DMS153 treated with DMSO at 0.1 percent for 48 hours (cell line): ENCODE measurements at regions not wholly inside any gene's neighbourhood (a gene's known extent, or its start where the extent isn't known, plus 50 kb on each side); places are given as distances from the start of the nearest gene placed in this dataset.

ENCODE experiments used
- DNase-seq: peaks from one replicate; lab custom pipeline; 2025; ENCODE audit not compliant: unreplicated experiment; lab: John Stamatoyannopoulos, UW

DNA sequence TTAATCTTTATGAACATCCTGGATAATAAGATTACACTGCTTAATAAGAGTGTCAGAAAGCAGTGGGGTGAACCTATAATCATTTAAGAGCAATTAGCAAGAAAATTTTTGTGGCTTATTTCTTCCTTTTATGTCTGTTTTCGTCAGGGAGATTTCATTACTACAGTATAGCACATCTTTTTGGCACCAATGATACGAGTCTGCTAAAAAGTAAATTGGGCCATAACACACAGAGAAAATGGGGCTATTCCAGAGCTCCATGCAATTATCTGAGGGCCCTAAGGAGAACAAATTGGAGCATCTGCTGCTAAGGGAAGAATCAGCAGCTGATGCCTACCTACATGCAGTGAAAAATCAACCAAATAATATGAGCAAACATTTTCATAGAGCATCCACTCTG is 330.3 kb upstream of the NCAM2 start:
- DNase-seq, result no peak

DNA sequence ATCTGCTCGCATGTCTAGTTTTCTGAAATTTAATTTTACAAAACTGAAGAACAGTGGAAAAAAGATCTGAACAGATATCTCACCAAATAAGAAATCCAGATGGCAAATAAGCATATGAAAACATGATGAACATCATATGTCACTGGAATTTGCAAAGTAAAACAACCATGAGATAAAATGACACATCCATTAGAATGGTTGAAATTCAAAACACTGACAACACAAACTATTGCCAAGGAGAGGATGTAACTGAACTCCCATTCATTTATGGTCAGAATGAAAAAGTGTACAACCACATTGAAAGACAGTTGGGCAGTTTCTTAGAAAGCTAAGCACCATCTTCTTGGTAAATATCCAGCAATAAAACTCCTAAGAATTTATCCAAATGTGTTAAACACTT is 312.7 kb upstream of the NCAM2 start:
- DNase-seq, result no peak

- DNase-seq, result no peak
These were observed 299.6 kb upstream of the NCAM2 start for GRCh38 chr21:20698585-20698984.

- DNase-seq, result no peak
These were observed 297.0 kb upstream of the NCAM2 start for GRCh38 chr21:20701235-20701634.

GRCh38 chr21:20703112-20703767 is 295.0 kb upstream of the NCAM2 start:
- no peak for DNase-seq

DNA sequence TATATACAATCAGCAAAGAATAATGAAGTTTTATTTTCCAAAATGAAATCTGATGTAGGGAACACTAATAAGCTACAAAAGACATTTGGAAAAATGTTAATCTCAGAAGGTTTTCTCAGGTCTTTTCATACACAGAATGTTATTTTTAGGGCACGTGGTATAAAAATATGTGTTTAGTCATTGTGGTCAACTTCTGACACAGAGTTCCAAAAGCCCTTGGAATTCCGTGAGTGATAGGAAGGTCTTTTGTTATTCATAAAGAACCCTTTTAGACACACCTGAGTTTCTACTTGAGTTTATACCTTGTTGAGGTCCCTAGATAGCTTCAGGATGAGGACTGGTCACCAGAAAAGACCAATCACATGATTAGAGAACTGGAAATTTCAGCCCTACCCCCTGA is 277.6 kb upstream of the NCAM2 start:
- DNase-seq, result no peak

DNA sequence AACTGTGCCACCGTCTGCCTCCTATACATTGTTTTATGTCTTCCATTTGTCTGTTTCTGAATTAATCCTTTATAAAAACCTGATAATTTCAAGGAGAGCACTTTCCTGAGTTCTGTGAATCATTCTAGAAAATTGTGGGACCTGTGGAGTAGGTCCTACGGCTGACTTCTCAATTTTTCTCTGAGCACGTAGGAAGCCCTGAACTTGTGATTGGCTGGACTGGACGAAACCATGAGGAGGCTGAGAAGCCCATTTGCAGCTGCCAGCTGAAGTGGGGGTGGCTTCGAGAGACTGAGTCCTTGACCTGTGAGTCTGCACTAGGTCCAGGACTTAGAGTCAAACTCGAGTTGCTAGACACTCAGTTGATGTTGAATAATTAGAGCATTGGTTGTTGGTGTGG is 277.1 kb upstream of the NCAM2 start:
- no peak for DNase-seq

- DNase-seq, result no peak
These were observed 269.5 kb upstream of the NCAM2 start for GRCh38 chr21:20728691-20729090.

GRCh38 chr21:20729376-20729775 is 268.8 kb upstream of the NCAM2 start:
- DNase-seq, result no peak

- no peak for DNase-seq
These were observed 267.8 kb upstream of the NCAM2 start for GRCh38 chr21:20730441-20730840.

- no peak for DNase-seq
These were observed 263.0 kb upstream of the NCAM2 start for GRCh38 chr21:20735257-20735656.

- DNase-seq, result no peak
These were observed 260.8 kb upstream of the NCAM2 start for GRCh38 chr21:20737227-20737913.

GRCh38 chr21:20739421-20739820 is 258.8 kb upstream of the NCAM2 start:
- DNase-seq, result no peak

DNA sequence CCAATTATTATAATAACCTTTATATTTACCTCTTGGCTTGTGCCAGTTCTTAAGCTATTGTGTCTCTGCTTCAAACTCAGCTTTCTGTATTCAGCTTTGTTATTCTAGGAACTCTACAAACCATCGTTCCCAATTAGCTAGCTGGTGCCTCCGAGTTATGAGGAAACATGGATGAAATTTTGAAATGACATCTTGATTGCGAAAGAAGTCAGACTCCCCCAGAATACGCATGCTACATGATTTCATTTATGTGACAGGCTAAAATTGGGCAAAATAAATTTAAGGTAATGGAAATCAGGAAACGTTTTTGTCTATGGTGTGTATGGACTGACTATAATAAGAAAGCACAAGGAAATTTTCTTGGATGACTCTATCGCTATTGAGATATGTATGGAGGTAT is 256.8 kb upstream of the NCAM2 start:
- DNase-seq, result no peak

GRCh38 chr21:20760221-20760620 is 238.0 kb upstream of the NCAM2 start:
- no peak for DNase-seq

DNA sequence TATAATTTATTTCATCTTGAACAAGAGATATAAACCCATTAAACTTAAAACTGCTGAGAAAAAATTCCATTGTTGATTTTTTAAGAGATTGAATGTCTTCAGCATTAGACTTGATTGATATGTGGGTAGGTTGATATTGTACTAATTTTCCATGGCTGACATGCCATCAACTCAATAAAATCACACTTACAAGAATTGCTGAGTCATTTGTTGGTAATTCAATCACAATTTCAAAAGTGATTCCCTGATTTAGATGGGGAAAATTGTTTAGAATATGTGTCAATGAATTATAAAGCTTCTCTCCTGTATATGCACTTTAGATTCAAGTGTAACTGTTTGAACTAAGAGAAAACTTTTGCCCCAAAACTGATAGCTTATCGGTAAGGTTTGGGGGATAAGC is 223.5 kb upstream of the NCAM2 start:
- DNase-seq, result no peak

GRCh38 chr21:20779321-20779720 is 218.9 kb upstream of the NCAM2 start:
- no peak for DNase-seq

DNA sequence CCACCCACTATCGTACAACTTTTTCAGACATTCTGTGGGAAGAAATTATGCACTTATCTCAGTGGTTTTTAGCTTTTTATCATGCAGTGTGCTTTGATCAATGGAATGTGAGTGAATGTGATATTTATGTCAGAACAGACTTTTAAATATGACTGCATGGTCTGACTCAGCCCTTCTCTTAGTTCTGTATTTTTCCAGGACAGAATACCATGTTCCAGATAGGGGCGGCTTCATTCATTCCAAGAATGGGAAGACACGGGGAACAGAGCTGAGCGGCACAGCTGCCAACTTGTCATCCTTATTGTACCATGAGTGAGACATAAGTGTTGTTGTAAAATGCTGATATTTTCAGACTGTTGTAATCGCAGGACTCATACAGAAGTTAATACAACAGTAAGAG is 214.6 kb upstream of the NCAM2 start:
- DNase-seq, result no peak

GRCh38 chr21:20789729-20790500 is 208.3 kb upstream of the NCAM2 start:
- DNase-seq, result no peak

DNA sequence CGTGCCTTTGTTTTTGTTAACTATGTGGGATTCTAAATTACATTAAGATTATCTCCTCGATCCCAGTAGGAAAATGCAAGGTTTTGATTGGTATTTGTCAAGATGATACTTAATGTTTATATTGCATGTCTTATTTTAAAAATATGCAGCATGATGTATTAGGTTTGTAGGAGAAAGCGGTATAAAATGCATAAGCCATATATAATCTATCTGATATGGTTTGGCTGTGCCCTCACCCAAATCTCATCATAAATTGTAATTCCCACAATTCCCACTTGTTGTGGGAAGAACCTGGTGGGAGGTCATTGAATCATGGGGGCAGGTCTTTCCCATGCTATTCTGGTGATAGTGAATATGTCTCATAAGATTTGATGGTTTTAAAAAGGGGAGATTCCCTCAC is 198.1 kb upstream of the NCAM2 start:
- no peak for DNase-seq

DNA sequence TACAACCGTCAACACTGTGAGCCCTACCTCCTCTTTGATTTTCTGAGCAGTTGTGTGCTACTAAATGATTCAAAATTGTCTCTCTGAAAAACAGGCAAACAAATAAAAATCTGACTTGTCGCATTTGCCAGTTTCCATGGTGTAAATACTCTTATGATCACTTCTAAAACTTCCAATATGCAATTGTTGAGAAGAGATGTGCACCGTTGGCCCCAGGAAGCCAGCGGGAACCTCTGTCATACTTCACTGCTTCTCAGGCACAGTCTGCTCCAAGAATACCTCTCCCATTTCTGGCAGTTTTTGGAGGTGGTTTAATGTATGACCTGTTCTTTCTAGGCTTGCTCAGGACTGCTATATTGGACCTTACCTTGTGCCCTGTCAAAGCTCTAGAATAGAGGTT is 196.0 kb upstream of the NCAM2 start:
- DNase-seq, result no peak

DNA sequence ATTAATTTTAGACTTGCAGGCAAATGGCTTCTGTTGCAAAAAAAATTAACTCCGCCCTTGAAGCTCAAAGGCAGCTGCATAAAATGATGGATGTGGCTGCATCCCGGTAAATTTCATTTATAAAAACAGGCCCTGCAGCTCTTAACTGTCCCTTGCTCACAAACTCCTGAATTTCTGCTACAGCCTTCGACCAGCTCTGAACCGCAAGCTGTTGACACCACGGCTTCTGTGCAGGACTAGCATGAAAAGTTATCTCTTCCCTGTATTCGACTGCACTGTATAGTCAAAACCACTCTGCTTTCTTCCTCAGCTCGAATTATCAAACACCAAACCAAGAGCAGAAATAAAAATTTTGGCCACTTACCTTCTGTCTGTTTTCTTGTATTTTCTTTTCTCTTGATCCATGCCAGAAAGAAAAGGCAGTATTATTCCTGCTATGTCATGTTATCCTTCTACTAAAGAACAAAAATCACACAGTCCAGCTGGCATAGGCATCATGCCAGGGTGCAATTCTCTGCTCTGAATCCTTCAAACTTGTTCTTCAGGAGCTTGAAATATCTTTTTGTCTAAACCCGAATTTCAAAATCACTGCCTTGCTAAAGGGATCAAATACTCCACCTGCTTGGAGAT is 195.5 kb upstream of the NCAM2 start:
- DNase-seq, result no peak
